BJ (cell line): ENCODE measurements at regions not wholly inside any gene's neighbourhood (a gene's known extent, or its start where the extent isn't known, plus 50 kb on each side); places are given as distances from the start of the nearest gene placed in this dataset. TPM values are rescaled to one million over a fixed set of nuclear protein-coding genes. Genes with fewer than 3 reads are reported as not detected.
"Not testable (repeated sequence)": the region's sequence is repeated elsewhere in the genome, so short reads cannot be mapped to it uniquely, and the experiment has no call there.

Source experiments
- CTCF ChIA-PET: fragments of 350-600 bp; formaldehyde crosslinking; extraction: SDS; loops from one replicate; lab custom pipeline; 2021; ENCODE audit warnings: antibody characterized with exemption, inconsistent platforms; lab: Yijun Ruan, JAX
- POLR2A ChIA-PET: fragments of 300-600 bp; sonication (Branson Sonifier 250); formaldehyde crosslinking; extraction: SDS; loops from one replicate; lab custom pipeline; 2021; ENCODE audit warnings: antibody characterized with exemption; lab: Charles Lee
- DNase-seq: peaks from one replicate; pipeline ENCODE4 v3.0.0-alpha.2; 2011; ENCODE audit warnings: low read depth
- H3K27me3 ChIP-seq: 2 replicates; pipeline ENCODE4 v1.6.0; 2011; ENCODE audit warnings: low read length; ENCODE audit not compliant: control insufficient read depth, insufficient read depth
- H3K36me3 ChIP-seq: 2 replicates; pipeline ENCODE4 v1.5.1; 2011; ENCODE audit warnings: low read length; ENCODE audit not compliant: control insufficient read depth, insufficient read depth
- H3K4me3 ChIP-seq: 2 replicates; pipeline ENCODE4 v1.5.1; 2011; ENCODE audit warnings: low read depth, mild to moderate bottlenecking, control low read depth, low read length
- CTCF ChIP-seq: IDR thresholded peaks from 2 replicates; pipeline ENCODE4 v1.5.1; 2011; ENCODE audit warnings: low read depth, mild to moderate bottlenecking, control low read depth, inconsistent platforms, low read length, moderate library complexity; ENCODE audit not compliant: insufficient read depth
- small RNA-seq: library from RNA; depleted of rRNA; stranded (forward); fragments of <200 nt; gene quantifications from one replicate; pipeline ENCODE3, GENCODE V24; 2012; ENCODE audit warnings: low replicate concordance, low read depth; ENCODE audit not compliant: insufficient read length

GRCh38 chr17:28266926-28267719, 51.9 kb upstream of the TMEM97 start:
- DNase-seq, POLR2A ChIA-PET, H3K27me3 ChIP-seq, H3K4me3 ChIP-seq, H3K36me3 ChIP-seq, CTCF ChIA-PET: not testable (repeated sequence)

GRCh38 chr17:28267720-28268609, 51.0 kb upstream of the TMEM97 start:
- no peaks in the 10 kb centered on the region for H3K27me3 ChIP-seq
- ChIA-PET POLR2A (no interaction called here), CTCF (interaction anchor here (0.8 to 2.5 kb wide), 2 partner anchors 16 to 79 kb away, joined by 3 to 10 read pairs; no protein-coding TSS in a partner anchor)
- no peak for TF ChIP-seq CTCF
- no peak overlapping the region for H3K4me3 ChIP-seq
- DNase-seq, result no peak
- H3K36me3 ChIP-seq, result no peaks in the 10 kb centered on the region

- no peak for TF ChIP-seq CTCF
- ChIA-PET POLR2A (no interaction called here), CTCF (interaction anchor here (0.8 to 2.5 kb wide), 2 partner anchors 17 to 78 kb away, joined by 3 to 10 read pairs; no protein-coding TSS in a partner anchor)
- no peak for DNase-seq
- H3K4me3 ChIP-seq, result no peak overlapping the region
- H3K27me3 ChIP-seq, result no peaks in the 10 kb centered on the region
- no peaks in the 10 kb centered on the region for H3K36me3 ChIP-seq
Observed at GRCh38 chr17:28268610-28269313, 50.2 kb upstream of the TMEM97 start.

Small RNA genes lying in the stretch of these regions (small RNA-seq; reads per million reads assigned to genes)
- gene AC061975.2, result not detected
